ENCODE measurements at regions not wholly inside any gene's neighbourhood (a gene's known extent, or its start where the extent isn't known, plus 50 kb on each side); places are given as distances from the start of the nearest gene placed in this dataset.
A peak's percentile ranks its signal among the peaks of the same experiment; 100 is the strongest.

DNA sequence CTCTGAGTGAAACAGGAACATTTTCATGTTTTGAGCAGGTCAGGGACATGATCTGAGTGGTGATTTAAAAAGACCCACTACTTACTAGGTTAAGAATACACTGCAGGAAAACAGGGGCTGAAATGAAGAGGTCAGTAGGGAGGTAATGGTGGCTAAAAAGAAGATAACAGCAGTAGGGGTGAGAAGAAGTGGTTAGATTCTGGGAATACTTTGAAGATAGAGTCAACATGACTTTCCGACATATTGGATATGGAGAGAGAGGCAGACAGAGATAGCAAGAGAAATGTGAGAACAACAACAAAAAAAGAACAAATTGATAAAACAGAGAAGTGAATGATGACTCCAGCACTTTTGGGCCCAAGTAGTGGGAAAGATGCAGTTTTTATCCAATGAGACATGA, 168.0 kb downstream of the ALX1 start:
- Histone ChIP-seq H3K27me3 (ENCODE audit: control insufficient read depth, insufficient read depth, low read length) (no peaks in the 10 kb centered on the region), H3K4me3 (replicated peaks in 1 of 4; ENCODE audit: control extremely low read depth in 1 of 4, insufficient read depth in 1 of 4, low read depth in 3 of 4, low read length in 4 of 4) (no peak overlapping the region), H4K20me1 (ENCODE audit: control insufficient read depth, extremely low read depth, insufficient read depth, low read length) (no peaks in the 10 kb centered on the region), H3K9ac (ENCODE audit: insufficient read depth, low read length) (no peak overlapping the region), H3K36me3 (ENCODE audit: control insufficient read depth, insufficient read depth, low read length) (no peaks in the 10 kb centered on the region), H3K27ac (ENCODE audit: insufficient read depth, low read length) (no peak overlapping the region), H3K79me2 (ENCODE audit: control insufficient read depth, insufficient read depth, low read length) (no peaks in the 10 kb centered on the region), H2AFZ (ENCODE audit: low read length) (no peak overlapping the region), H3K4me2 (ENCODE audit: extremely low read depth, insufficient read depth, low read length) (no peak overlapping the region), H3K9me3 (ENCODE audit: control insufficient read depth, insufficient read depth, low read depth, low read length) (no peaks in the 10 kb centered on the region), H3K4me1 (ENCODE audit: control insufficient read depth, extremely low read depth, insufficient read depth, low read length) (no peaks in the 10 kb centered on the region)
- TF ChIP-seq EZH2 (IDR thresholded peaks at IDR 0.05; ENCODE audit: low read length, missing control alignments): no peak
- DNase-seq (ENCODE audit: low read depth in 2 of 2): no peak

- peak in 1 of 2 donors; percentile 36 for DNase-seq (ENCODE audit: low read depth in 2 of 2)
- no peak overlapping the region for H3K9ac ChIP-seq (ENCODE audit: insufficient read depth, low read length)
- no peaks in the 10 kb centered on the region for H3K27me3 ChIP-seq (ENCODE audit: control insufficient read depth, insufficient read depth, low read length)
- H3K27ac ChIP-seq (ENCODE audit: insufficient read depth, low read length): no peak overlapping the region
- no peaks in the 10 kb centered on the region for H3K4me1 ChIP-seq (ENCODE audit: control insufficient read depth, extremely low read depth, insufficient read depth, low read length)
- no peaks in the 10 kb centered on the region for H3K36me3 ChIP-seq (ENCODE audit: control insufficient read depth, insufficient read depth, low read length)
- H4K20me1 ChIP-seq (ENCODE audit: control insufficient read depth, extremely low read depth, insufficient read depth, low read length): no peaks in the 10 kb centered on the region
- TF ChIP-seq, protein P1, sequence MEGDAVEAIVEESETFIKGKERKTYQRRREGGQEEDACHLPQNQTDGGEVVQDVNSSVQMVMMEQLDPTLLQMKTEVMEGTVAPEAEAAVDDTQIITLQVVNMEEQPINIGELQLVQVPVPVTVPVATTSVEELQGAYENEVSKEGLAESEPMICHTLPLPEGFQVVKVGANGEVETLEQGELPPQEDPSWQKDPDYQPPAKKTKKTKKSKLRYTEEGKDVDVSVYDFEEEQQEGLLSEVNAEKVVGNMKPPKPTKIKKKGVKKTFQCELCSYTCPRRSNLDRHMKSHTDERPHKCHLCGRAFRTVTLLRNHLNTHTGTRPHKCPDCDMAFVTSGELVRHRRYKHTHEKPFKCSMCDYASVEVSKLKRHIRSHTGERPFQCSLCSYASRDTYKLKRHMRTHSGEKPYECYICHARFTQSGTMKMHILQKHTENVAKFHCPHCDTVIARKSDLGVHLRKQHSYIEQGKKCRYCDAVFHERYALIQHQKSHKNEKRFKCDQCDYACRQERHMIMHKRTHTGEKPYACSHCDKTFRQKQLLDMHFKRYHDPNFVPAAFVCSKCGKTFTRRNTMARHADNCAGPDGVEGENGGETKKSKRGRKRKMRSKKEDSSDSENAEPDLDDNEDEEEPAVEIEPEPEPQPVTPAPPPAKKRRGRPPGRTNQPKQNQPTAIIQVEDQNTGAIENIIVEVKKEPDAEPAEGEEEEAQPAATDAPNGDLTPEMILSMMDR (conservative IDR thresholded peaks at IDR 0.05 in 1 of 2, IDR thresholded peaks at IDR 0.05 in 1 of 2; ENCODE audit: low read depth in 1 of 2, low read length in 2 of 2): peak; percentile 8 to 40
- no peak for TF ChIP-seq EZH2 (IDR thresholded peaks at IDR 0.05; ENCODE audit: low read length, missing control alignments)
- H3K4me3 ChIP-seq (replicated peaks in 1 of 4; ENCODE audit: control extremely low read depth in 1 of 4, insufficient read depth in 1 of 4, low read depth in 3 of 4, low read length in 4 of 4): no peak overlapping the region
- H3K79me2 ChIP-seq (ENCODE audit: control insufficient read depth, insufficient read depth, low read length): no peaks in the 10 kb centered on the region
- H3K9me3 ChIP-seq (ENCODE audit: control insufficient read depth, insufficient read depth, low read depth, low read length): no peaks in the 10 kb centered on the region
- no peak overlapping the region for H2AFZ ChIP-seq (ENCODE audit: low read length)
- H3K4me2 ChIP-seq (ENCODE audit: extremely low read depth, insufficient read depth, low read length): no peak overlapping the region
Measured at GRCh38 chr12:85448548-85449139, 168.6 kb downstream of the ALX1 start.

GRCh38 chr12:85457016-85457415, 177.0 kb downstream of the ALX1 start:
- Histone ChIP-seq H4K20me1 (ENCODE audit: control insufficient read depth, extremely low read depth, insufficient read depth, low read length) (no peaks in the 10 kb centered on the region), H3K4me1 (ENCODE audit: control insufficient read depth, extremely low read depth, insufficient read depth, low read length) (no peaks in the 10 kb centered on the region), H3K9me3 (ENCODE audit: control insufficient read depth, insufficient read depth, low read depth, low read length) (no peaks in the 10 kb centered on the region), H3K9ac (ENCODE audit: insufficient read depth, low read length) (no peak overlapping the region), H3K79me2 (ENCODE audit: control insufficient read depth, insufficient read depth, low read length) (no peaks in the 10 kb centered on the region), H3K4me2 (ENCODE audit: extremely low read depth, insufficient read depth, low read length) (no peak overlapping the region), H2AFZ (ENCODE audit: low read length) (no peak overlapping the region), H3K27me3 (ENCODE audit: control insufficient read depth, insufficient read depth, low read length) (no peaks in the 10 kb centered on the region), H3K4me3 (replicated peaks in 1 of 4; ENCODE audit: control extremely low read depth in 1 of 4, insufficient read depth in 1 of 4, low read depth in 3 of 4, low read length in 4 of 4) (no peak overlapping the region), H3K27ac (ENCODE audit: insufficient read depth, low read length) (no peak overlapping the region), H3K36me3 (ENCODE audit: control insufficient read depth, insufficient read depth, low read length) (no peaks in the 10 kb centered on the region)
- TF ChIP-seq EZH2 (IDR thresholded peaks at IDR 0.05; ENCODE audit: low read length, missing control alignments): no peak
- TF ChIP-seq, protein P1 (conservative IDR thresholded peaks at IDR 0.05 in 1 of 2, IDR thresholded peaks at IDR 0.05 in 1 of 2; ENCODE audit: low read depth in 1 of 2, low read length in 2 of 2): no peak
- no peak for DNase-seq (ENCODE audit: low read depth in 2 of 2)
